Prostate gland (tissue), 2 donors: ENCODE measurements at regions not wholly inside any gene's neighbourhood (a gene's known extent, or its start where the extent isn't known, plus 50 kb on each side); places are given as distances from the start of the nearest gene placed in this dataset.
"Not testable (repeated sequence)": the region's sequence is repeated elsewhere in the genome, so short reads cannot be mapped to it uniquely, and the experiment has no call there.

ENCODE experiments used
- DNase-seq: peaks from one replicate; pipeline ENCODE4 v3.0.0-alpha.2; 2019; ENCODE audit warnings: low spot score
- H3K27ac ChIP-seq, 2 donors: fragments of 200-600 bp; sonication (generic); 2 replicates each; pipeline ENCODE4 v1.5.1; 2017 to 2019
- H3K27me3 ChIP-seq: fragments of 200-600 bp; sonication (generic); replicated peaks from 2 replicates; pipeline ENCODE4 v1.5.1; 2019; ENCODE audit not compliant: insufficient read depth
- H3K36me3 ChIP-seq, 2 donors: fragments of 200-600 bp; sonication (generic); 1 replicate in 1 of 2; 2 replicates in 1 of 2; pipeline versions ENCODE4 v1.5.1 to v1.8.1; 2017 to 2019
- H3K4me1 ChIP-seq: fragments of 200-600 bp; sonication (generic); replicated peaks from 2 replicates; pipeline ENCODE4 v1.5.1; 2019
- H3K4me3 ChIP-seq, 2 donors: fragments of 200-600 bp; sonication (generic); 2 replicates each; pipeline ENCODE4 v1.5.1; 2017 to 2019
- H3K9me3 ChIP-seq: fragments of 200-600 bp; sonication (generic); 2 replicates; pipeline ENCODE4 v1.5.1; 2017
- CTCF ChIP-seq, 4 experiments: fragments of 200-600 bp in 2 of 4; fragments of 450-650 bp in 2 of 4; sonication (generic) in 2 of 4; IDR thresholded peaks; 1 replicate in 3 of 4; 2 replicates in 1 of 4; pipeline ENCODE4 v1.5.1; 2016 to 2019; ENCODE audit warnings: antibody characterized with exemption in 4 of 4, mild to moderate bottlenecking in 2 of 4, moderate library complexity in 2 of 4
- POLR2A ChIP-seq: fragments of 450-650 bp; IDR thresholded peaks from one replicate; pipeline ENCODE4 v1.6.1; 2016; ENCODE audit warnings: antibody characterized with exemption, mild to moderate bottlenecking
- POLR2AphosphoS5 ChIP-seq: sonication (generic); formaldehyde crosslinking; IDR thresholded peaks from one replicate; pipeline ENCODE4 v1.6.1; 2017; ENCODE audit warnings: antibody characterized with exemption
- WGBS: methylation state at CpG from one replicate; pipeline ENCODE4 v1.1.5; 2018; 5-methylcytosine and 5-hydroxymethylcytosine counted together
- intact Hi-C: fragments of 100-400 bp; cut with DNase I; formaldehyde crosslinking; loops from one replicate; pipeline ENCODE4 v1.14.2; 2022

GRCh38 chr6:8819446-8819845 lies 384.1 kb upstream of the SLC35B3 start:
- no peaks in the 10 kb centered on the region for H3K9me3 ChIP-seq
- WGBS: 39% methylated on average over 5 of the region's 5 CpGs
- no peaks in the 10 kb centered on the region for H3K4me1 ChIP-seq
- no peak overlapping the region for H3K4me3 ChIP-seq
- no peak for DNase-seq
- H3K27ac ChIP-seq: no peak overlapping the region
- no peak for TF ChIP-seq POLR2A
- TF ChIP-seq CTCF (IDR thresholded peaks at IDR 0.05): no peak
- TF ChIP-seq POLR2AphosphoS5: no peak
- intact Hi-C loops: no loop called here
- no peaks in the 10 kb centered on the region for H3K27me3 ChIP-seq
- no peaks in the 10 kb centered on the region for H3K36me3 ChIP-seq

GRCh38 chr6:8814440-8815000 lies 379.2 kb upstream of the SLC35B3 start:
- no peak for TF ChIP-seq POLR2A
- no peak for TF ChIP-seq POLR2AphosphoS5
- no peak for TF ChIP-seq CTCF (IDR thresholded peaks at IDR 0.05)
- Histone ChIP-seq H3K4me3 (no peak overlapping the region), H3K27me3 (no peaks in the 10 kb centered on the region), H3K27ac (no peak overlapping the region), H3K36me3 (no peaks in the 10 kb centered on the region), H3K4me1 (no peaks in the 10 kb centered on the region), H3K9me3 (no peaks in the 10 kb centered on the region)
- WGBS: 35% methylated on average over 1 of the region's 1 CpG
- no peak for DNase-seq
- intact Hi-C loops: no loop called here

GRCh38 chr6:8810325-8810724 lies 375.0 kb upstream of the SLC35B3 start:
- DNase-seq: no peak
- no peak overlapping the region for H3K27ac ChIP-seq
- H3K27me3 ChIP-seq: no peaks in the 10 kb centered on the region
- H3K4me3 ChIP-seq: no peak overlapping the region
- WGBS: 74% methylated on average over 4 of the region's 4 CpGs
- H3K4me1 ChIP-seq: no peaks in the 10 kb centered on the region
- intact Hi-C loops: no loop called here
- no peaks in the 10 kb centered on the region for H3K9me3 ChIP-seq
- H3K36me3 ChIP-seq: no peaks in the 10 kb centered on the region
- no peak for TF ChIP-seq POLR2AphosphoS5
- TF ChIP-seq POLR2A: no peak
- TF ChIP-seq CTCF (IDR thresholded peaks at IDR 0.05): no peak

GRCh38 chr6:8809662-8810061 lies 374.3 kb upstream of the SLC35B3 start:
- WGBS: 40% methylated on average over 4 of the region's 4 CpGs
- intact Hi-C loops: no loop called here
- no peaks in the 10 kb centered on the region for H3K36me3 ChIP-seq
- H3K4me1 ChIP-seq: no peaks in the 10 kb centered on the region
- no peaks in the 10 kb centered on the region for H3K27me3 ChIP-seq
- DNase-seq: no peak
- no peak overlapping the region for H3K27ac ChIP-seq
- no peak for TF ChIP-seq POLR2AphosphoS5
- TF ChIP-seq POLR2A: no peak
- TF ChIP-seq CTCF (IDR thresholded peaks at IDR 0.05): no peak
- no peaks in the 10 kb centered on the region for H3K9me3 ChIP-seq
- H3K4me3 ChIP-seq: no peak overlapping the region

GRCh38 chr6:8803181-8803760 lies 367.9 kb upstream of the SLC35B3 start:
- 96% methylated on average over 2 of the region's 2 CpGs for WGBS
- H3K27ac ChIP-seq: no peak overlapping the region
- H3K9me3 ChIP-seq: no peaks in the 10 kb centered on the region
- no peak for TF ChIP-seq POLR2A
- no peaks in the 10 kb centered on the region for H3K27me3 ChIP-seq
- H3K4me1 ChIP-seq: no peaks in the 10 kb centered on the region
- DNase-seq: no peak
- H3K4me3 ChIP-seq: no peak overlapping the region
- intact Hi-C loops: no loop called here
- no peaks in the 10 kb centered on the region for H3K36me3 ChIP-seq

GRCh38 chr6:8802397-8802796 lies 367.1 kb upstream of the SLC35B3 start:
- H3K36me3 ChIP-seq, DNase-seq, H3K9me3 ChIP-seq, H3K27me3 ChIP-seq, intact Hi-C loops, H3K27ac ChIP-seq, H3K4me1 ChIP-seq, H3K4me3 ChIP-seq: not testable (repeated sequence)
- 91% methylated on average over 4 of the region's 4 CpGs for WGBS
